Keratinocyte (primary cell): ENCODE measurements at regions not wholly inside any gene's neighbourhood (a gene's known extent, or its start where the extent isn't known, plus 50 kb on each side); places are given as distances from the start of the nearest gene placed in this dataset.

ENCODE experiments used
- DNase-seq: peaks from one replicate; pipeline ENCODE4 v3.0.0-alpha.2; 2011; ENCODE audit warnings: low read depth, missing footprints, low spot score
- FAIRE-seq: peaks from 2 replicates; lab custom pipeline; 2011; peaks lifted over from hg19 to GRCh38; lab: Jason Lieb, UNC
- H2AFZ ChIP-seq: 2 replicates; pipeline ENCODE4 v1.6.0; 2012; ENCODE audit warnings: low read length, control low read depth, inconsistent platforms; ENCODE audit not compliant: control insufficient read depth
- H3K27ac ChIP-seq: 2 replicates; pipeline ENCODE4 v1.5.1; 2011; ENCODE audit warnings: low read length; ENCODE audit not compliant: control insufficient read depth, insufficient read depth
- H3K27me3 ChIP-seq: 3 replicates; pipeline ENCODE4 v1.6.0; 2011; ENCODE audit warnings: low read length; ENCODE audit not compliant: control insufficient read depth, insufficient read depth; ENCODE audit errors: extremely low read depth
- H3K36me3 ChIP-seq, 2 experiments: 2 replicates in 1 of 2; 3 replicates in 1 of 2; pipeline ENCODE4 v1.5.1; 2011; ENCODE audit warnings: low read length in 2 of 2, mild to moderate bottlenecking in 1 of 2; ENCODE audit not compliant: control insufficient read depth in 2 of 2, insufficient read depth in 2 of 2; ENCODE audit errors: extremely low read depth in 1 of 2
- H3K4me1 ChIP-seq: 3 replicates; pipeline ENCODE4 v1.5.1; 2011; ENCODE audit warnings: low read length; ENCODE audit not compliant: control insufficient read depth, insufficient read depth; ENCODE audit errors: extremely low read depth
- H3K4me2 ChIP-seq: 3 replicates; pipeline ENCODE4 v1.6.0; 2011; ENCODE audit warnings: low read depth, low read length; ENCODE audit not compliant: control insufficient read depth, insufficient read depth; ENCODE audit errors: extremely low read depth
- H3K4me3 ChIP-seq, 3 experiments: fragments of 200-600 bp in 1 of 3; sonication (generic) in 1 of 3; 2 replicates in 2 of 3; 3 replicates in 1 of 3; pipeline ENCODE4 v1.5.1; 2011 to 2016; ENCODE audit warnings: low read length in 3 of 3, mild to moderate bottlenecking in 3 of 3, control low read depth in 2 of 3, inconsistent platforms in 1 of 3, low read depth in 1 of 3, mixed read lengths in 1 of 3, mixed run types in 1 of 3, moderate library complexity in 1 of 3; ENCODE audit not compliant: control insufficient read depth in 2 of 3, insufficient read depth in 2 of 3; ENCODE audit errors: extremely low read depth in 1 of 3
- H3K79me2 ChIP-seq: 2 replicates; pipeline ENCODE4 v1.6.0; 2012; ENCODE audit warnings: low read length; ENCODE audit not compliant: control insufficient read depth, insufficient read depth
- H3K9ac ChIP-seq: 3 replicates; pipeline ENCODE4 v1.6.0; 2011; ENCODE audit warnings: low read length; ENCODE audit not compliant: control insufficient read depth, insufficient read depth; ENCODE audit errors: extremely low read depth
- H3K9me1 ChIP-seq: 3 replicates; pipeline ENCODE4 v1.6.0; 2011; ENCODE audit warnings: low read length; ENCODE audit not compliant: control insufficient read depth, insufficient read depth; ENCODE audit errors: extremely low read depth
- H3K9me3 ChIP-seq: 2 replicates; pipeline ENCODE4 v1.5.1; 2012; ENCODE audit warnings: low read depth, low read length; ENCODE audit not compliant: control insufficient read depth
- H4K20me1 ChIP-seq: 3 replicates; pipeline ENCODE4 v1.6.0; 2011; ENCODE audit warnings: low read length; ENCODE audit not compliant: control insufficient read depth, insufficient read depth; ENCODE audit errors: extremely low read depth
- EZH2 ChIP-seq: IDR thresholded peaks from one replicate; pipeline ENCODE4 v1.6.1; 2012; ENCODE audit warnings: inconsistent platforms, mild to moderate bottlenecking, low read length, moderate library complexity
- dilution Hi-C: fragments of 300-500 bp; cut with MboI; formaldehyde crosslinking; loops from one replicate; pipeline ENCODE4 v1.7.0; 2020; ENCODE audit warnings: low sequenced_read_pairs; ENCODE audit not compliant: extremely low pct_ligation_motif_present
- TF ChIP-seq, protein P1 (sequence below), 3 experiments: IDR thresholded peaks in 1 of 3; conservative IDR thresholded peaks in 1 of 3; optimal IDR thresholded peaks in 1 of 3; 2 replicates in 2 of 3; 3 replicates in 1 of 3; pipeline versions ENCODE3 to v1.5.1; 2011; ENCODE audit warnings: low read length in 3 of 3, mild to moderate bottlenecking in 3 of 3, moderate library complexity in 2 of 3, control low read depth in 1 of 3, inconsistent platforms in 1 of 3; ENCODE audit not compliant: insufficient read depth in 2 of 3; ENCODE audit errors: extremely low read depth in 1 of 3

DNA sequence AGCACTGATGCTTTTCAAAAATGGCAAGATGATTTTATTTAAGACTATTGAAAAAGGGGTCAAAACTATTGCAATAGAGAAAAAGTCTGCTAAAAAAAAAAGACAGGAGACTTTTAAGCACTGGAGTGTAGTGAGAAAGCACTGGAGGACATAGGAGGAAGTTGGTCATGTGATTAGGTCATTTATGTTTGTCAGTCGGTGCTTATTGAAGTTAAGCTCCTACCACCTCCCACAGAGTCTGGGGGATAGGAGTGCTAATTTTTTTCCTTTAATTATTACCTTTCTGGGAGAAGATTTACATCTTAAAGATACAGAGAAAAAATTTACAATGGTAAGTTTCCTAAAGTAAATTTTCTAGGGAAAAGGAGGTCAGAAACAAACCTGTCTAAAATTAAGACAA, 80.2 kb upstream of the TMEM229A start:
- no peaks in the 10 kb centered on the region for H3K79me2 ChIP-seq
- H4K20me1 ChIP-seq = no peaks in the 10 kb centered on the region
- H3K9ac ChIP-seq = no peak overlapping the region
- DNase-seq = no peak
- H3K9me3 ChIP-seq = no peaks in the 10 kb centered on the region
- no peak for FAIRE-seq
- no peak for TF ChIP-seq EZH2
- TF ChIP-seq, protein P1, sequence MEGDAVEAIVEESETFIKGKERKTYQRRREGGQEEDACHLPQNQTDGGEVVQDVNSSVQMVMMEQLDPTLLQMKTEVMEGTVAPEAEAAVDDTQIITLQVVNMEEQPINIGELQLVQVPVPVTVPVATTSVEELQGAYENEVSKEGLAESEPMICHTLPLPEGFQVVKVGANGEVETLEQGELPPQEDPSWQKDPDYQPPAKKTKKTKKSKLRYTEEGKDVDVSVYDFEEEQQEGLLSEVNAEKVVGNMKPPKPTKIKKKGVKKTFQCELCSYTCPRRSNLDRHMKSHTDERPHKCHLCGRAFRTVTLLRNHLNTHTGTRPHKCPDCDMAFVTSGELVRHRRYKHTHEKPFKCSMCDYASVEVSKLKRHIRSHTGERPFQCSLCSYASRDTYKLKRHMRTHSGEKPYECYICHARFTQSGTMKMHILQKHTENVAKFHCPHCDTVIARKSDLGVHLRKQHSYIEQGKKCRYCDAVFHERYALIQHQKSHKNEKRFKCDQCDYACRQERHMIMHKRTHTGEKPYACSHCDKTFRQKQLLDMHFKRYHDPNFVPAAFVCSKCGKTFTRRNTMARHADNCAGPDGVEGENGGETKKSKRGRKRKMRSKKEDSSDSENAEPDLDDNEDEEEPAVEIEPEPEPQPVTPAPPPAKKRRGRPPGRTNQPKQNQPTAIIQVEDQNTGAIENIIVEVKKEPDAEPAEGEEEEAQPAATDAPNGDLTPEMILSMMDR (optimal IDR thresholded peaks at IDR 0.05 in 1 of 3, IDR thresholded peaks at IDR 0.05 in 1 of 3, conservative IDR thresholded peaks at IDR 0.05 in 1 of 3; ENCODE audit: extremely low read depth in 1 of 3, insufficient read depth in 2 of 3, low read length in 3 of 3) = no peak
- H2AFZ ChIP-seq = no peak overlapping the region
- no peak overlapping the region for H3K4me2 ChIP-seq
- no peaks in the 10 kb centered on the region for H3K4me1 ChIP-seq
- H3K36me3 ChIP-seq = no peaks in the 10 kb centered on the region
- H3K27ac ChIP-seq = no peak overlapping the region
- H3K9me1 ChIP-seq = no peaks in the 10 kb centered on the region
- no peak overlapping the region for H3K4me3 ChIP-seq
- no peaks in the 10 kb centered on the region for H3K27me3 ChIP-seq
- dilution Hi-C loops = no loop called here

DNA sequence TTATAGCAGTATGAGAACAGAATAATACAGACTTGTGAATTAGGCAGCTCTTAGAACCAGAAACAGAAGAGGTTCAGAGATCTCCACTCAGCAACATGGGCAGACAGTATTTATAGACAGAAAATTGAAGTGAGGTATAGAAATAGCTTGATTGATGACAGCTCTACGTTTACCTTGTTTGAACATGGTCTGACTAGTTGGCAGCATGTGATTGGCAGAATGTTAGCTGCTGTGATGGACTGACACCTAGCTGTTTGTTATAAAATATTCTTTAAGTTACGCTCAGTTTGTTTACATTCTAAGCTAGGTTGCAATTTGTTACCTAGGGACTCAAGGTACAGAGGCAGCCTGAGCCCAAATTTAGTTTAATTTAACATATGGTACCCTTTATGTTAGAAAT, 73.7 kb upstream of the TMEM229A start:
- dilution Hi-C loops = no loop called here
- FAIRE-seq = no peak
- H3K27ac ChIP-seq = no peak overlapping the region

More for the DNA sequence above, 73.7 kb upstream of the TMEM229A start:
- DNase-seq = no peak
- Histone ChIP-seq H4K20me1 (no peaks in the 10 kb centered on the region), H3K4me2 (no peak overlapping the region), H3K4me1 (no peaks in the 10 kb centered on the region), H3K9me3 (no peaks in the 10 kb centered on the region), H3K36me3 (no peaks in the 10 kb centered on the region), H3K79me2 (no peaks in the 10 kb centered on the region), H3K4me3 (no peak overlapping the region), H3K9me1 (no peaks in the 10 kb centered on the region), H2AFZ (no peak overlapping the region), H3K27me3 (no peaks in the 10 kb centered on the region), H3K9ac (no peak overlapping the region)
- TF ChIP-seq, protein P1 (optimal IDR thresholded peaks at IDR 0.05 in 1 of 3, IDR thresholded peaks at IDR 0.05 in 1 of 3, conservative IDR thresholded peaks at IDR 0.05 in 1 of 3; ENCODE audit: extremely low read depth in 1 of 3, insufficient read depth in 2 of 3, low read length in 3 of 3) = no peak
- no peak for TF ChIP-seq EZH2
